WERI-Rb-1 (cell line): ENCODE measurements at regions not wholly inside any gene's neighbourhood (a gene's known extent, or its start where the extent isn't known, plus 50 kb on each side); places are given as distances from the start of the nearest gene placed in this dataset.
A peak's percentile ranks its signal among the peaks of the same experiment; 100 is the strongest.

ENCODE experiments used
- DNase-seq: peaks from one replicate; pipeline ENCODE4 v3.0.0-alpha.2; 2020
- H3K27ac ChIP-seq: fragments of 250-450 bp; sonication (Bioruptor Pico); 2 replicates; pipeline ENCODE4 v1.5.1; 2020; ENCODE audit warnings: mild to moderate bottlenecking, moderate library complexity
- H3K27me3 ChIP-seq: fragments of 250-450 bp; sonication (Bioruptor Pico); 2 replicates; pipeline ENCODE4 v1.5.1; 2021; ENCODE audit warnings: mild to moderate bottlenecking, low read depth, moderate library complexity; ENCODE audit not compliant: insufficient read depth, severe bottlenecking
- H3K36me3 ChIP-seq: fragments of 250-450 bp; sonication (Bioruptor Pico); 2 replicates; pipeline ENCODE4 v1.5.1; 2020; ENCODE audit warnings: mild to moderate bottlenecking, moderate library complexity
- H3K4me3 ChIP-seq: 2 replicates; pipeline ENCODE4 v1.5.1; 2011; ENCODE audit warnings: low read depth, mild to moderate bottlenecking, control low read depth, low read length
- H3K9me3 ChIP-seq: fragments of 250-450 bp; sonication (Bioruptor Pico); 2 replicates; pipeline ENCODE4 v1.5.1; 2021; ENCODE audit warnings: mild to moderate bottlenecking, moderate library complexity; ENCODE audit not compliant: severe bottlenecking
- CTCF ChIP-seq: IDR thresholded peaks from 2 replicates; pipeline ENCODE4 v1.5.1; 2011; ENCODE audit warnings: low read depth, mild to moderate bottlenecking, control low read depth, inconsistent platforms, low read length

- no peak overlapping the region for H3K27ac ChIP-seq
- H3K36me3 ChIP-seq, result no peaks in the 10 kb centered on the region
- no peaks in the 10 kb centered on the region for H3K9me3 ChIP-seq
- DNase-seq, result no peak
- TF ChIP-seq CTCF, result no peak
- H3K27me3 ChIP-seq, result peaks cover 31% of the 10 kb centered on the region
- H3K4me3 ChIP-seq, result no peak overlapping the region
Measured at GRCh38 chr18:24876266-24876665, 415.8 kb downstream of the HRH4 start.

DNA sequence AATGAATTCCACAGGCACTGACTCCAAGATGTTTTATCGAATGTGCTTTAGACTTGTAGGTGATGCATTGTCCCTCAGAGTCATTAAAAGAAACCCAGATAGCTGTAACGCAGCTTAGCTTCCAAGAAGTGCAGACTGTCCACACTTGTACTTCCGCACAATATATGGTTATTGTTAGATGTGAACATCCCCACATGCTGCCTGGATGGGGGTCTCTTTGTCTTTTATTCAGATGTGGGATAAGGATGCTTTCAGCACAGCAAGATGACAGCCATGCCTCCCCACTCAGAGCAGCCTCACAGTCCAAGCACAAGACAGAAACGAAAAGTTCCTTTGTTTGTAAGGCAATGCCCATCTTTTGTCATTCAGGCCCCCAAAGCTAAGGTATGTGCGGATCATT lies 416.6 kb downstream of the HRH4 start:
- no peaks in the 10 kb centered on the region for H3K36me3 ChIP-seq
- H3K27me3 ChIP-seq, result peaks cover 31% of the 10 kb centered on the region
- H3K9me3 ChIP-seq, result no peaks in the 10 kb centered on the region
- H3K4me3 ChIP-seq, result no peak overlapping the region
- no peak for TF ChIP-seq CTCF
- DNase-seq, result no peak
- H3K27ac ChIP-seq, result no peak overlapping the region

GRCh38 chr18:24877546-24877945 lies 417.1 kb downstream of the HRH4 start:
- no peak overlapping the region for H3K27ac ChIP-seq
- H3K9me3 ChIP-seq, result no peaks in the 10 kb centered on the region
- no peak overlapping the region for H3K4me3 ChIP-seq
- no peaks in the 10 kb centered on the region for H3K36me3 ChIP-seq
- H3K27me3 ChIP-seq, result peaks cover 31% of the 10 kb centered on the region
- TF ChIP-seq CTCF, result no peak
- DNase-seq, result no peak

- Histone ChIP-seq H3K27ac (no peak overlapping the region), H3K27me3 (peaks cover 31% of the 10 kb centered on the region), H3K36me3 (no peaks in the 10 kb centered on the region), H3K4me3 (no peak overlapping the region), H3K9me3 (no peaks in the 10 kb centered on the region)
- TF ChIP-seq CTCF, result peak; percentile 41; the same call in 1 of the 2 replicates
- no peak for DNase-seq
Measured at GRCh38 chr18:24878289-24878688, 417.9 kb downstream of the HRH4 start.

DNA sequence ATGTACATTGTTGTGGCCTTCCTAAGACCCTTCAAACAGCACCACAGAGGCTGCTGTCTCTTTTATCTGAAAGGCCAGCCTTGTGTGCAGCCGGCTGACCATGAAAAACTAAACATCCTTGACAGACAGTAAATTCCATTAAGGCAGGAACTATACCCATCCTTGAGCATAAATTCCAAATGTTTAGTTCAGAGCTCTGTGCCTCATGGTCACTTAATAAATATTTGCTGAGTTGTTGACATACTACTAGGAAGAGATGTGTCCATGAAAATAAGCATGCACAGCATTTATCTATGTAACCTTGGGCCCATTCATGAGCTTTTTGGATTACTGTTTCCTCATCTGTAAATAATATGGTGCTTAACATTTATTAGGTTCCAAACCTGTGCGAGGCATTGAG lies 424.8 kb downstream of the HRH4 start:
- Histone ChIP-seq H3K27ac (no peak overlapping the region), H3K4me3 (no peak overlapping the region), H3K9me3 (no peaks in the 10 kb centered on the region), H3K36me3 (no peaks in the 10 kb centered on the region), H3K27me3 (peaks cover 4% of the 10 kb centered on the region)
- TF ChIP-seq CTCF, result no peak
- no peak for DNase-seq

GRCh38 chr18:24894880-24895279 lies 434.4 kb downstream of the HRH4 start:
- H3K27me3 ChIP-seq, result peaks cover 2% of the 10 kb centered on the region
- TF ChIP-seq CTCF, result no peak
- no peak overlapping the region for H3K4me3 ChIP-seq
- DNase-seq, result no peak
- no peak overlapping the region for H3K27ac ChIP-seq
- H3K9me3 ChIP-seq, result peaks cover 3% of the 10 kb centered on the region
- no peaks in the 10 kb centered on the region for H3K36me3 ChIP-seq
